NB4 (cell line): ENCODE measurements at regions not wholly inside any gene's neighbourhood (a gene's known extent, or its start where the extent isn't known, plus 50 kb on each side); places are given as distances from the start of the nearest gene placed in this dataset.

Experiments
- DNase-seq: peaks from one replicate; pipeline ENCODE4 v3.0.0; 2010; ENCODE audit warnings: low read depth
- H3K4me3 ChIP-seq: one replicate; pipeline ENCODE4 v1.5.1; 2011; ENCODE audit warnings: mild to moderate bottlenecking, low read depth, low read length, moderate library complexity
- CTCF ChIP-seq: IDR thresholded peaks from one replicate; pipeline ENCODE4 v1.5.1; 2012; ENCODE audit warnings: low read depth, low read length
- MAX ChIP-seq: IDR thresholded peaks from 2 replicates; pipeline ENCODE4 v1.6.1; 2011; ENCODE audit warnings: low read depth, low read length
- MYC ChIP-seq: IDR thresholded peaks from 2 replicates; pipeline ENCODE4 v1.6.1; 2011; ENCODE audit warnings: low read depth, low read length
- POLR2A ChIP-seq: IDR thresholded peaks from 2 replicates; pipeline ENCODE4 v1.6.1; 2011; ENCODE audit warnings: mild to moderate bottlenecking; ENCODE audit not compliant: insufficient read length; ENCODE audit errors: extremely low read depth

GRCh38 chr12:98062464-98063245, 452.7 kb upstream of the TMPO start:
- H3K4me3 ChIP-seq: no peak overlapping the region
- no peak for TF ChIP-seq MAX
- no peak for TF ChIP-seq CTCF
- TF ChIP-seq MYC: no peak
- TF ChIP-seq POLR2A: no peak
- DNase-seq: no peak

GRCh38 chr12:98064501-98064900, 450.9 kb upstream of the TMPO start:
- TF ChIP-seq MYC (no peak), POLR2A (no peak), MAX (no peak), CTCF (no peak)
- no peak for DNase-seq
- no peak overlapping the region for H3K4me3 ChIP-seq

- H3K4me3 ChIP-seq: no peak overlapping the region
- TF ChIP-seq MYC: no peak
- TF ChIP-seq CTCF: no peak
- TF ChIP-seq POLR2A: no peak
- TF ChIP-seq MAX: no peak
- DNase-seq: no peak
These were observed 447.6 kb upstream of the TMPO start for GRCh38 chr12:98067795-98068194.

- DNase-seq: no peak
- TF ChIP-seq POLR2A: no peak
- TF ChIP-seq CTCF: no peak
- TF ChIP-seq MYC: no peak
- no peak for TF ChIP-seq MAX
- H3K4me3 ChIP-seq: no peak overlapping the region
These were observed 441.8 kb upstream of the TMPO start for GRCh38 chr12:98073610-98074009.

- H3K4me3 ChIP-seq: no peak overlapping the region
- no peak for DNase-seq
- no peak for TF ChIP-seq POLR2A
- no peak for TF ChIP-seq CTCF
- TF ChIP-seq MYC: no peak
These were observed 441.1 kb upstream of the TMPO start for GRCh38 chr12:98074286-98074685.

GRCh38 chr12:98084391-98084790, 431.0 kb upstream of the TMPO start:
- no peak for DNase-seq
- no peak for TF ChIP-seq MYC

More at GRCh38 chr12:98084391-98084790, 431.0 kb upstream of the TMPO start:
- H3K4me3 ChIP-seq: no peak overlapping the region
